NCI-H345 treated with DMSO at 0.1 percent for 48 hours (cell line): ENCODE measurements at regions not wholly inside any gene's neighbourhood (a gene's known extent, or its start where the extent isn't known, plus 50 kb on each side); places are given as distances from the start of the nearest gene placed in this dataset.
"Not testable (repeated sequence)": the region's sequence is repeated elsewhere in the genome, so short reads cannot be mapped to it uniquely, and the experiment has no call there.

Experiments
- DNase-seq: peaks from one replicate; lab custom pipeline; 2025; ENCODE audit not compliant: unreplicated experiment; lab: John Stamatoyannopoulos, UW

DNA sequence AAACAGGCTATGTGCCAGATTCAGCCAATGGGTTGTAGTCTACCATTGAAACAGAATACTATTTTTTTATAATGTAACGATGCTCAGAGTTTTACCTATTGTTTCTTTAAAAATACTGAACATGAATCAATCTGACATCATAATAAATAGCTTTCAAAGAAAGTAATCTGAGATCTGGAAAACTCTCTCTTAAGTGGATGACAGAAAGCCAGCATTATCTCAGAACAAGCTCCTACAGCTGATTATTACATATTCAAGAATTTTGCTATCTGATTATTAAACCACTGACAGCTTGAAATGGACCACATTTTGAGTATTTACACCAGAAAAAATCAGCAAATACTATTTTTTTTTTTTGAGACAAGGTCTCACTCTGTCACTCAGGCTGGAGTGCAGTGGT lies 484.2 kb upstream of the SOX9 start:
- no peak for DNase-seq

DNA sequence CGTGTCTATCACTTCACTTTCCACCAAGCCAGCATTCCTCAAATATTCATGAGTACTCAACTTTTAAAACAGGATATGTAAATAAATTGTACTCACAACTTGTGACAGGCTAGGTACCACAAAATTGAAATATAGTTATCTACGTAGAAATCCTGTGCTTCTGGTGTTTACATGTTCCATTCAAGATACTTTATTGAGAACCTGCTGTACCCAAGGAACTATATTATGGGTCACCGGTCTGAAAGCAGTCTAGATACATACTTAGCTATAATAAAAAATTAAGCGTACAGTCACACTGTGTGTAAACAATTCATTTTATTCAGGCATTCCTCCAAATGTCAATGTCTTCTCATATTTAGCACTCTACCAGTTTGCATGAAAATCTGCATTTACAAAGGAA lies 482.2 kb upstream of the SOX9 start:
- DNase-seq, result no peak

DNA sequence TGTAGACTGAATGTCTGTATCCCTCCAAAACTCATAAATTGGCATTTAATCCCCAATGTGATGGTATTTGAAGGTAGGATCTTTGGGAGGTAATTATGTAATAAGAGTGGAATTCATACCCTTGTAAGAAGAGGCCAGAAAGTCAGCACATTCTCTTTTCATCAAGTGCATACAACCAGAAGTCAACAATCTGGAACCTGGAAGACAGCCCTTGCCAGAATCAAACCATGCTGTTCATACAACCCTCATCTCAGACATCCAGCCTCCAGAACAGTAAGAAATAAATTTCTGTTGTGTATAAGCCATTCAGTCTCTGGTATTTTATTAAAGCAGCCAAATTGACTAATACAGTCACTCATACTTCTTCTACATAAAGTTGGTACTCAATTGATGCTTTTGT lies 481.0 kb upstream of the SOX9 start:
- DNase-seq, result no peak

DNA sequence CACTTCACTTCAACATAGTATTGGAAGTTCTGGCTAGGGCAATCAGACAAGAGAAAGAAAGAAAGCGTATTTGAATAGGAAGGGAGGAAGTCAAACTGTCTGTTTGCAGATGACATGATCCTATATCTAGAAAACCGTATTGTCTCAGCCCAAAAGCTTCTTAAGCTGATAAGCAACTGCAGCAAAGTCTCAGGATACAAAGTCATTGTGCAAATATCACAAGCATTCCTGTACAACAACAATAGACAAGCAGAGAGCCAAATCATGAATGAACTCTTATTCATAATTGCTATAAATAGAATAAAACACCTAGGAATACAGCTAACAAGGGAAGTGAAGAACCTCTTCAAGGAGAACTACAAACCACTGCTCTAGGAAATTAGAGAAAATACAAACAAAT lies 473.9 kb upstream of the SOX9 start:
- DNase-seq, result not testable (repeated sequence)

DNA sequence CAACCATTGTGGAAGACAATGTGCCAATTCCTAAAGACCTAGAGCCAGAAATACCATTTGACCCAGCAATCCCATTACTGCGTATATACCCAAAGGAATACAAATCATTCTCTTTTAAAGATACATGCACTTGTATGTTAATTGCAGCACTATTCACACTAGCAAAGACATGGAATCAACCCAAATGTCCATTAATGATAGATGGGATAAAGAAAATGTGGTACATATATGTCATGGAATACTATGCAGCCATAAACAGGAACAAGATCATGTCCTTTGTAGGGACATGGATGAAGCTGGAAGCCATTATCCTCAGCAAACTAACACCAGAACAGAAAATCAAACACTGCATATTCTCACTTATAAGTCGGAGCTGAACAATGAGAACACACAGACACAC lies 472.5 kb upstream of the SOX9 start:
- not testable (repeated sequence) for DNase-seq

DNA sequence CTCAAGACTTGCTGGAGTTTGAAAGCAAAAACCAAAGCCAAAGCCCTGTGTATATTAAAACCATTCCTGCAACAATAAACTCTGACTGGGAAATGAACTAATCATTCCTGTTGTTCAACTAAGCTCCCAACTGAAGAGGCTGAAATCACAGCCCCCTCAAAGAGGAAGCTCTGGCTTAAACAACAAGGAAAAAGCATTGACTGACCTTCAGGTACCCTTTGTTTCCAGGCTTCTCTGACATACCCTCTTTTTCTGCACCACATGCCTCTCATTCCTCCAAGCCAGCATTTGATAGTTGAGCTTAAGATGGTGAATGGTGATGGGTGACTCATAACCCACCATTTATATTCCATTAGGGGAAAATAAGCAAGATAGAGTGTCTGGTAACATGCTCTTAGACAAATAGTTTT lies 470.9 kb upstream of the SOX9 start:
- no peak for DNase-seq

DNA sequence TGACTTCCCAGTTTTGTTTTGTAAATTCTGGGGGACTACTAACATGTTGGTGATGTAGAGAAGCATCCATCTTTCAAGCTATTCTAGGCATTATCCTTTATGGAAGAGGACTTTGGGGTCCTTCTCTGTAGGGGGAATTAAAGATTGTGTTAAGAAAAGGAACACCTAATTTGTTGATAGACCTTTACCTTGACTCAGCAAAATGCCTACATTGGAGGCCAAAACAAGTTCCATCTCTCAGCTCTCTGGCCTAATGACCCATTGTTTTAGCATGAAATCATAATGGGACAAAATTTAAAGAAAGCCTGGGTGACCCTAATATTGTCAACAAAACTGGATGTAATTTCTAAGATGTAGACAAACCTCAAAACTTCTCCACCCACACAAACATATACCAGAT lies 465.3 kb upstream of the SOX9 start:
- DNase-seq, result no peak

DNA sequence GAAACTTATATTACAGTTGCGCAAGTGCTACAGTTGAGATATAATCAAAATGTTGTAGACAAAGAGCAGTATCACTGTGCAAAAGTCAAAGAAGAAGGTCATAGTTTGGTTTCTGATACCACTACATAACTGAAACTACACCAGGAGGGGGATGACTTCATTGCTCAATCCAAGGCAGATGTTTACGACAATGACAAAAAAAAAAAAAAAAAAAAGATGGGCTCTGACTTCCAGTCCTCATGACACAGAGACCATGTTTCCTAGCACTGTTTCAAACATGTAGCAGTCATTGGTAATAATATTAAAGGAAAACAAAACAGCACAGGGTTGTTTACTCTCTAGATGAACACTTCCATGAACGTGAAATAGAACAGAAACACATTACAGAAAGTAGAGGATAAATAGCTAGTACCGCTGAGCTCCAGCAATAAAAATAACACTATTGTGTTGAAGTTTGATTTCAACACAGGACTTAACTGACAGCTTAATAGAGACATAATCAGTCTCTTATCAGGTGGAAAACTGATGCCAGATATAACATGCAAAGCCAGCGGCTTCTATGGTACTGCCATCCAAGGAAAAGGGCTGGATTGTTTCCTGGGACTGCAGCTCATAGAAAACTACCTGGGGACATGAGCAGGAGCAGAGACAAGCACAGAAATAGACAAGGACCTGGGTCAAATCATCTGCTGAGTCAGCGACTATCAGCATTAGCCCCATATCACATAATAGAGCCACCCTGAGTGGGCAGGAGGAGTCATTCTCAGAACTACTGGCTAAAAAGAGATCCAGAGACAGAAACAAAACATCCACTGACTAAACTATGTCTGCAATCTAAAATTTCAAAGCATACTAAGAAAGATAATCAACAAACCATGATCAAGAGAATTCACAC lies 463.6 kb upstream of the SOX9 start:
- DNase-seq, result no peak

DNA sequence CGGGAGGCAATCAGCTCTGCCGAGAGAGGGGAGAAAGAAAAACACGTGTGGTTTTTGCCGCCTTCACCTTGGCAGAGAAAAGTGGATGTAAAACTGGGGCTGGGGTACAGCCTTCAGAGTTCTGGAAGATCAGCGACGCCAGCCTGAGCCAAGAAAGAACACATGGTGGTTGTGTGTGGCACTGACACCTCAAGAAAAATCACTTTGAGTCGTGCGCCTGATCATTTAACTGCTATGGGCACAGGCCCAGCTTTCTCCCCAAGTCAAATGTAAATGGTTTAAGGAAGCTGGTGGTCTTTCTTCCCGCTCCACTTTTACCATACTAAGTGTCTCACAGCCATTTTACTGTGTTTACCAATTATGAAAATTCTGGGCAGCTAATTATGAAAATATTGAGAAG lies 461.8 kb upstream of the SOX9 start:
- DNase-seq, result no peak

DNA sequence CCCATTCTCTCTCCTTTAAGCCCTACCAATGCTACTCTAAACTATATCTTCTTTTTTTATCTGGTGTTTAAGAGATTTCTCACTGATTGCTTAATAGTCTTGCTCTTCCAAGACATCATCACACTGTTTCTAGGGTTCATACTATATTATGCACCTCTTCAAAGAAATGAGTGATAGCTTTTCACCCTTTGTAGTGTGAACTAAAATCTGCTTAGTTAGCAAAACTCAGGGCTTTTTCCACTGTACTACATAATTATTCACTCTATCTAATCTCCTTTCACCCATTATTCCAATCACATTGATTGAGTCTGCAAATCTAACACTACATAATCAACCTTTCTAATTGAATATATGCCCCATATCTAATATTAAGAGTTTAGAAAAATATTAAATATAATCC lies 456.0 kb upstream of the SOX9 start:
- DNase-seq, result no peak

DNA sequence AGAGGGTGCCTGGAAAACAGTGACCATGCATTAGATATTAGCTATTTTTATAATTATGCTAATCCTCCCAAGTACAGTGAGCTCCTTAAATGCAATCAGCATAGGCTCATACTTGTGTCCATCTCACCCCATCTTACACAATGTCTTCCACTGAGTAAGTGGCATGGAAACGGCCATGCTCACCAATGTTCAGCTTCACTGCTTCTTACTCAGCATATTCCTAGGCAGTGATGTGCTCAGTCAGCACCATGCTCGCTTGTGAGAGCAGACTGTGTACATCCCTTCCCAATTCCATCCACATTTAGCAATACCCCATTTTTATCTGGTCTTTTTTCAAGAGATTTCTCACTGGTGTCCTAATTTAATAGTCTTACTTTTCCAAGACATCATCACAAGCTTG lies 454.8 kb upstream of the SOX9 start:
- DNase-seq, result no peak

DNA sequence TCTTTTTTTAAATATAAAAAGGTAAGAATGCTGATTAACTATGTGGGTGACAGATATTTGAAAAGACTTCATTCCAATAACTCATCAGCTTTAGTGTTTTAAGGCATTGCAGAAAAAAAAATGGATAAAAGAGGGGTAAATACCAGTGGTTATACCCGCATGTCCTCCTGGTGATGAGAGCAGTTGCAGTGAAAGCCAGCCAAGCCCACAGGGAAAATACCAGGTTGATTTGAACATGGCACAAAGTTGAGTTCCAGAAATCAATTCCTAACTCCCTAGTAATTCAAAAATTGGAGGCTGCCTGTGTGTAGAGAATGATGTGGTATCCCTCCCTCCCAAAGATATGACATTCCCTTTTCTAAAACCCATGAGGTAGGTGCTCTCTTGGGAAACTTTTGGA lies 453.2 kb upstream of the SOX9 start:
- no peak for DNase-seq

DNA sequence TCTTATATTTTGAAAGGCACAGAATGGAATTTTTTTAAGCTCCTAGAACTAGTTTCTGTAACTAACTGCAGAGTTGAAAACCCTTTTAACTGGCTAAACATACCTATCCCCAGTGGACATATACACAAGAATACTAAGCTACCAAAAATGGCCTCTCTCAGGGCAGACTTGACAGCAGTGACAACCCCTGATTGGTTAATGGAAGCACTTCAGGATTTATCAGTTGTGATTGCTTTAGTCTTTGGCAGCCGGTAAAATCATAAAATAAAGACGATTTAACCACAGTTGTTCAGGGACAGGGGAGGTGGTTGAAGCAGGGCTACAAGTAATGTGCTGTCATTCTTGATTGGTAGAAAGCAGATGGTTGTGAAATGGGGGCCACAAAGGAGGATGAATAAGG lies 452.0 kb upstream of the SOX9 start:
- no peak for DNase-seq

DNA sequence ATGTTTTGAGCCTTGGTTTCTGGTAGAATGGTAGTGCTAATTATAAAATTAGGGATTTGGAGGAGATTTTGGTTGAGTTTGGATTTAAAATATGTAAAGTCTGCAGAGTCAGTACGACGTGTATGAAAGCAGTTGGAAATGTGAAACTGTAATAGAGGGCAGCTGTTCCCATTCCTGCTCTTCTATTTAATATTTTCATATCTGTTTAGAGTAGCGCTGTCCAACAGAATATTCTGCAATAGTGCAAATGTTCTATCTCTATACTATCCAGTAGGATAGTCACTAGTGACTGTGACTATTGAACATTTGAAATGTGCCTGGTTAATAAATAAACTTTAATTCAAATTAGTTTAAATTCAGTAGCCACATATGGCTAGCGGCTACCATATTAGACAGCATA lies 443.4 kb upstream of the SOX9 start:
- no peak for DNase-seq

DNA sequence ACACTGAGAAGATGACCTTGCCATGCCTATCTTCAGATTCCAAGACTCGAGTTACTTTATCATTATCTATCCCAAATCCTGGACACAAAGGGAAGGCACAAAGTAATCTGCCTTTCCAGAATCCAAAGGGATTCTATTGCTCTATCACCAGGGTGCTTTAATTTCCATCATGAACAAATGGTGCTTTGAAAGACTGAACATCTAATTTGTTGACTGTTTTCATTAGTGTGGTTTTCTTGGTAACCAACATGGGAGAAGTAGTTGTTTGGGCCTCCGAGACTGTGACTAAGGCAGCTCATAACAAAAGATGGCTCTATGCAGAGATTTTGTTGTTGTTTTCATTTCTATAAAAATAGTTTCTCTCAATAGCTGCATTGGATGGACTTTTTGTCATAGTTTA lies 441.0 kb upstream of the SOX9 start:
- no peak for DNase-seq

DNA sequence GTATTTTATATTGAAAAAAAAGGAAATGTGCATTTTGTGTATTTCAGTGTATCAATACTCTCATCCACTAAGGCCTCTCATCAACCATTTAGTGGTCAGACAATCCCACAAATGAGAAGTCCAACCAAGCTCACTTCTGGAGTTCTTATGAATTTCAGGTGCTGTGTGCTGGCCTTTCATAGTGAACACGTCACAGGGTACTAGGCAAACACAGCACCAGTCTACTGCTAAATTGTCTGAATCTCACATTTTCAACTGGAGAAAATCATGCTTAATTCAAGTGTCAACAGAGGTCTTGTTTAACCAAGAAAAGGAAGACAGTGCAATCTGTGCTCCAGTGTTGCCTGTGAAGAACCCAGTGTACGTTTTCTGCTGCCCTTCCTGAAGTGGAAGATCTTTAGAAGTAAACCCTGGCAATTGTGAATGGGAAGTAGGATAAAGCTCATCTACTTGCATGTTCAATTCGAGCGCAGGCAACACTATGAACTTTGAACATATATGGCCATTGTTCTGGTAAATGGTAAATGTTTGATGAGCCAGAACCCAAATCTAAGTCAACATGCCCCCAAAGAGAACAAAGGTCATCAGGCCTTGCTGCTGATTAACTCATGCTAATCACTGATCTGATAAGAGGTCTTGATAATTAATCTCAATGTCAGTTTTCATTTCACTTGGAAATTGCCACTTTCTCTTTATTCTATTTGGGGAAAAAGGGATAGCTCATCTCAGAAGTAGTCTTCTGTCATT lies 439.2 kb upstream of the SOX9 start:
- no peak for DNase-seq

DNA sequence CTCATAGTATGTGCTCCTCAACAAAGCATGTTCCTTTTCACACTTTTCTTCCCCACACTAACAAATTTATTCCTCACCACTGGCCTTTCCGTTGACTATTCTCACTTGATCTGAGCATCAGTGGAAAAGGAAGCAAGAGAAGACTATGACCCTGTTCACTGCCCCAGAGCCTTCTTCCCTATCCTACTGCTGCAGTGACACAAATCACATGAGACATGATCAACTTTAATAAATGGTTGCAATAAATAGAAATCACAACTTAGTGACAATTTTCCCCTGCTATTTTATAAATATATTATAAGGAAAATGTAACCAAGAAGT lies 438.7 kb upstream of the SOX9 start:
- DNase-seq, result no peak

DNA sequence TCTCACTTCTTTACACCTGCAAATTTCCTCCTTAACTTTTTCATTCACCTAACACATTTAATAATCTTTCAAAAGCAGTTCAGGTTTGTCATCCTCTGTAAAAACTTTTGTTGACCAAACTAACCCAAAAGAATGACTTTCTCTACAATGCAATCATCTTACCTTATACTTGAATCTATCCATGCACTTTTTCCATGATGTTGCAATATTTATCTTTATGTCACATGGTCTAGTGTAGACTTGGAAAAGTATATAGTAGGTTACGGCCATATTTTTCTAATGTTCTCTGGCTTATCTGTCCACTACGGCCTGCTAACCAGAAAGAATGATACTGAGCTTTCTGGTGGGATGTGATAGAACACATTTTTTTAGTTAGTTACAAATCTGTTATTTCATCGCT lies 431.0 kb upstream of the SOX9 start:
- no peak for DNase-seq

DNA sequence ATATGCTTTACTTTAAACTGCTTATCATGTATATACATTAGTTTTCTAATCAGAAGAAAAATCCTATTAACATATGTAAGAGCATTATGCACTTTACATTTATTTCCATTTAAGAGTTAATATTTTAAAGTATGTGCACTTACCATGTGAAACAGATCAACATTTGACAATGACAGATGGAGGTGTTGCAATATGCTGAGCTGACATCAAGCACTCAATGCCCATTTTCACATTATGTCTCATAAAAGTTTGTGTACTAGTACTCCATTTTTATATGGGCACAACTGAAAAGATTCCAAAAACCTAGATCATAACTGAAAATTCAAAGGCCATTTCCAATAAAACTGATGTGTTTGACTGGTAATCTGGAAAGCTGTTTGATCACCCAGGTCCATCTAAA lies 420.9 kb upstream of the SOX9 start:
- DNase-seq, result no peak

DNA sequence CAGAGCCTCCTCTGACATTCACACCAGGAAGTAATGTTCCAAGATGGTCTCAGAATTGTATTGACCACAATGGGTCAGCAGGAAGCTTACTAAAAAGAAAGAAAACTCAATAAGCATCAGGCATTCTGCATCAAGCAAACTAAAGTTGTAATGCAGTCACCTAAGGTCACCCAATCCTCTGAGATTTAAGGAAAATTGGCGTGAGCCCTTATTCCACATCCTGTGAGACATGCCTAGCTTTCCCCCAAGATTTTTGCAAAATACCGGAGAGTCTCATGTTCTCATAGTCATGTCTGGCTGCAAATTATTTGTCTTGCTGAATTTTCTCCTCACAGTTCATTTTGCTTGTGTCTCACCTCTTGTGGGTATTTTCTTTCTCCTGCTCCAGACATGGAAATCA lies 417.1 kb upstream of the SOX9 start:
- DNase-seq, result no peak

DNA sequence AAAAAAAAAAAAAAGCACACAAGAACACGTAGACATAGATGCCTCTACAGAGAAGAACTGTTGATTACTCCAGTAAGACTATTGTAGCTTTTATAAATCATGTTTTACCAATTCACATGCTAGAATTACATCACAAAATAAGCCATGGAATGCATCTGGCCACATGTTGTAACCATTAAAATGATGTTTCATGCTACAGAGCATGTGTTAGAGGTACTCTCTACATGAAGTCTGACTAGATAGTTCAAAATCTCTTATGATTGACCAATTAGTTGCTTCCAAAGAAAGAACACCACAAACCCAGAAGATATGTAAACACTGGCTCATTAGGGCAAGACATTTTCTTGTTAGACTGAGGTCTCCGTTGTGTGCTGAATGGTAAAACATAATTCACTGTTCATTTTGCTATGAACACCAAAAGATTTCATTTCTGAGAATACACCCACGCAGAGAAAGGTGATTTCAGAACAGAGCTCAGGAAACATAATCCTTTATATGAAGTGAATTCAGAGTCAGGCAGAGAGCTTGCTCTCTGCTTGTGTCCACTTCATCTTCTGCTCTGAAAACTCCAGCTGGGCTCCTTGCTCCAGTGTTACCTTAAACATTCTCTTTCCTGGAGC lies 411.4 kb upstream of the SOX9 start:
- peak; percentile 41 for DNase-seq

DNA sequence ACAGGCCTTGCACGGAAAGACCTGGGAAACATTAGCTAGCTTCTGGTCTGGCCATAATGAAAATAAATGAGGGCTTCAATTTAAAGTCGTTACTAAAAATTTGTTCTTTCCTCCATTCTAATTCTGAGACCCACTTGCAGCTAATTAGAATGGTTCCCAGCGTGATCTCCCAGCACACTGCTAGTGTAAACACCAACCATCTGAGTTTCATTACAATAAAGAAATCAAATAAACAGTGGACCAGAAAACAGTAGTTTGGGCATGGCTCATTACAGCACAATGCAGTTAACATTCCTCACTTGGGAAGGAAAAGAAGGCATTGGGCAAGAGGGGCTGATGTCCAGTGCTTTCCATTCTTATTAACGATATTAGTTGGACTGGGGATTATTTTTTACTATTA lies 410.9 kb upstream of the SOX9 start:
- peak; percentile 41 for DNase-seq
